AG04449 (cell line): ENCODE measurements at regions not wholly inside any gene's neighbourhood (a gene's known extent, or its start where the extent isn't known, plus 50 kb on each side); places are given as distances from the start of the nearest gene placed in this dataset.

Experiments used
- CTCF ChIA-PET: fragments of 350-600 bp; formaldehyde crosslinking; extraction: SDS; loops from one replicate; lab custom pipeline; 2021; ENCODE audit warnings: antibody characterized with exemption; lab: Yijun Ruan, JAX
- POLR2A ChIA-PET: fragments of 400-600, 350-600 bp; formaldehyde crosslinking; extraction: SDS; loops from one replicate; lab custom pipeline; 2020; ENCODE audit warnings: antibody characterized with exemption, inconsistent platforms; lab: Yijun Ruan, JAX
- DNase-seq: peaks from one replicate; pipeline ENCODE4 v3.0.0-alpha.2; 2010; ENCODE audit warnings: low read depth, low spot score
- H3K4me3 ChIP-seq: 2 replicates; pipeline ENCODE4 v1.5.1; 2011; ENCODE audit warnings: low read depth, mild to moderate bottlenecking, control low read depth, low read length
- TF ChIP-seq, protein P1 (sequence below): IDR thresholded peaks from one replicate; pipeline ENCODE4 v1.5.1; 2011; ENCODE audit warnings: mild to moderate bottlenecking, moderate library complexity, low read length, control low read depth, inconsistent platforms; ENCODE audit not compliant: insufficient read depth; ENCODE audit errors: missing control alignments

DNA sequence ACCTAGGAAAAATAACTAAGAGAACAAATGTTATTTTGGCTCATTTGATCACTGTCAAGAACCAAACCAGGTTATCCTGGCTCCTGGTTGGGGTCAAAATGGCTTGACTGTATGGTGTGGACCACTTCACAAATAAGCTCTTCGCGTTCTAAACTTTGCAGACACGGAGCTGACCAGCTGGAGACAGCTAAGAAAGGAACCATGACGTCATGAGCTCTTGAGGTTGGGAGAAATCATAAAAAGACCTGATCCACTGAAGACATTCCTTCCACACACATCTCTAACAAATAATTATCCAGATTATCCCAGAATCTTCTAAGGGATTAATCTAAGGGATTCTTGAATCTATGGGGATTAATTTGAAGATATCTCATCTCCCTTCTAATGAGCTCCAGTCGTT is 321.5 kb upstream of the IGF1R start:
- CTCF ChIA-PET = interaction anchor here (1.0 kb wide), 1 partner anchor 15 kb away, joined by 3 read pairs; no protein-coding TSS in a partner anchor
- H3K4me3 ChIP-seq = no peak overlapping the region
- POLR2A ChIA-PET = no interaction called here
- TF ChIP-seq, protein P1, sequence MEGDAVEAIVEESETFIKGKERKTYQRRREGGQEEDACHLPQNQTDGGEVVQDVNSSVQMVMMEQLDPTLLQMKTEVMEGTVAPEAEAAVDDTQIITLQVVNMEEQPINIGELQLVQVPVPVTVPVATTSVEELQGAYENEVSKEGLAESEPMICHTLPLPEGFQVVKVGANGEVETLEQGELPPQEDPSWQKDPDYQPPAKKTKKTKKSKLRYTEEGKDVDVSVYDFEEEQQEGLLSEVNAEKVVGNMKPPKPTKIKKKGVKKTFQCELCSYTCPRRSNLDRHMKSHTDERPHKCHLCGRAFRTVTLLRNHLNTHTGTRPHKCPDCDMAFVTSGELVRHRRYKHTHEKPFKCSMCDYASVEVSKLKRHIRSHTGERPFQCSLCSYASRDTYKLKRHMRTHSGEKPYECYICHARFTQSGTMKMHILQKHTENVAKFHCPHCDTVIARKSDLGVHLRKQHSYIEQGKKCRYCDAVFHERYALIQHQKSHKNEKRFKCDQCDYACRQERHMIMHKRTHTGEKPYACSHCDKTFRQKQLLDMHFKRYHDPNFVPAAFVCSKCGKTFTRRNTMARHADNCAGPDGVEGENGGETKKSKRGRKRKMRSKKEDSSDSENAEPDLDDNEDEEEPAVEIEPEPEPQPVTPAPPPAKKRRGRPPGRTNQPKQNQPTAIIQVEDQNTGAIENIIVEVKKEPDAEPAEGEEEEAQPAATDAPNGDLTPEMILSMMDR = no peak
- no peak for DNase-seq

DNA sequence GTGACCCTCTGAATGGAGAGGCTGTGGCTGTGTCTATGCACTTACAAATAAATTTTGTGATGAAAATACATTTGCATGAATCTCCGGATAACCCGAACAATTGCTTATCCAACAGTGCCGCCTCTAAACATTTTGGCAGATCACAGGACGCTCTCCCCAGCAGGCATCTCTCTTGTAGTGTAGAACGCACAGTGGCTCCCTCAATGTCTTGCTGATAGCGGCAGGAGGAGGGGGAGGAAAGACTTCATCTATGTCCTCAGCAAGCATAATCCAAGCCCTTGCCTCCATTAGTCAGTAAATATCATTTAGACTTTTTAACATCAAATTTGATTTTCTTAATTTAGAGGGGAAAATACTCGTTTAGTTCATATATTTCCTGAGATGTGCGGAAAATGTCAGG is 318.1 kb upstream of the IGF1R start:
- TF ChIP-seq, protein P1 = no peak
- CTCF ChIA-PET = no interaction called here
- DNase-seq = no peak
- POLR2A ChIA-PET = no interaction called here
- no peak overlapping the region for H3K4me3 ChIP-seq

DNA sequence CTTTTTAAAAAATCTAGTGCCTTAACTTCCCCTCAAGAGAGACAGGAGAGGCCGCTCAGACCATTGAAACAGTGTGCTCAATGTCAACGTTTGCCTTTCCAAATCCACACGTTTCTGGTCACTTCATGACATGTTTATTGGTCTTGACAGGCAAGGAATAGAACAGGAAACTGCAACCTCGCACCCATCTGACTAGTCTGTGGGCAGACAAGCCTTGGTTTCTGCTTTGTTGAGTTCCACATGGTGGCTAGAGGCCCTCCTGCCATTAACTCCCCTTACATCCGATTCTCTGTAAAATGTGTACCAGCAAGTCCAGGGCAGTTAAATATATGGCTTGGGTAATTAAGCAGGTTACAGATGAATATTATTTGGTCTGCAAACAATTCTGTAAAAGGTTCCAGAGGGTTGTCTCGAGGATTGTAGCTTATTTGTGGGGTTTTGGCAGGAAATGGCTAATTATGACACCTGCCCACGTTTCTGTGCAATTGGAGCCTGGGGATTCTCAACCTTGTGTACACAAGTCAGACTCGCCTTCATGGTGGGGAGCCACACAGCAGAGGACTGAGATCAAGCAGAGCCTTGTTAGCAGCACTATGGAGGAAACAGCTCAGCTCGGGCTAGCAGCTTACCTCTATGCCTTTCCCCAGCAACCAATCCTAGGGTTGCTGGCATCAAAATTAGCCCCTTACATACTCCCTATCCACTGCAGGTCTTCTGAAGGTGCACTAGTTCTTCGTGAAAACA is 317.5 kb upstream of the IGF1R start:
- POLR2A ChIA-PET = no interaction called here
- CTCF ChIA-PET = no interaction called here
- TF ChIP-seq, protein P1 = no peak
- H3K4me3 ChIP-seq = no peak overlapping the region
- no peak for DNase-seq

DNA sequence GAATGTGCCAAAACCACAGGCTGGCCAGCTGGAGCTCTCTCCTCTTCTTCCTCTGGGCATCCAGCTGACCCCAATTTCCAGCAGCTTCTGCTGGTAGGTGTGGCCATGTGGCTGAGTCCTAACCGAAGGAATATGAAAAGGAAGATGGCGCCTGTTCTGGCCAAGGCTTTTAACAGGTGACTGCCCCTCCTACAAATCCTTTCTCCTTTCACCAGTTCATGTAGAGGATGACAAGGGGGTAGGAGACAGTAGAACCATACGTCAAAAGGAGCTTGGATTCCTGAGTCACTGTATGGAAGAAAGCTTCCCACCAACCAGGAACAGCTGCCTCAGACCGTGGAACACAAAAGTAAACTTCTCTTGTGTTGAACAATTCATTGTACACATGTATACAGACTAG is 316.7 kb upstream of the IGF1R start:
- ChIA-PET CTCF (no interaction called here), POLR2A (no interaction called here)
- no peak overlapping the region for H3K4me3 ChIP-seq
- no peak for DNase-seq
- TF ChIP-seq, protein P1 = no peak

DNA sequence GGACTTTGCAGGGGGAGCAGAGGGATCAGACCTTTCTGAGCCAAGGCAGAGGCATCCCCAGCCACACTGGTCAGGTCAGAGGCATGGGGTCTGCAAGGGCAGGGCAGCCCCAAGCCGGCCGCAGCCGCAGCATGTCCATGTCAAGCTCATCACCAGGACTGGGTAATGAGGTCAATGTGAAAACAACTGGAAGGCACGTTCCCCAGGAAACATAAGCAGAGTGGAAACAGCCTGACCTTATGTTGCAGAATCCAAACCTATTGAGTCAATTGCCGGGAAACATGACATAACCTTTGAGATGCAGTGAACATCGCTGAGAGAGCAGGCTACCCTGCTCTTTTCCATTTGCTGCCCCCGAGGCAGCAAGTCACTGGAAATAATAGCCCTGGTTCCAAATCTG is 315.1 kb upstream of the IGF1R start:
- no peak overlapping the region for H3K4me3 ChIP-seq
- ChIA-PET POLR2A (no interaction called here), CTCF (interaction anchor here (1.5 to 2.0 kb wide), 2 partner anchors 21 to 95 kb away, joined by 5 to 6 read pairs; no protein-coding TSS in a partner anchor)
- DNase-seq = no peak
- TF ChIP-seq, protein P1 = no peak

DNA sequence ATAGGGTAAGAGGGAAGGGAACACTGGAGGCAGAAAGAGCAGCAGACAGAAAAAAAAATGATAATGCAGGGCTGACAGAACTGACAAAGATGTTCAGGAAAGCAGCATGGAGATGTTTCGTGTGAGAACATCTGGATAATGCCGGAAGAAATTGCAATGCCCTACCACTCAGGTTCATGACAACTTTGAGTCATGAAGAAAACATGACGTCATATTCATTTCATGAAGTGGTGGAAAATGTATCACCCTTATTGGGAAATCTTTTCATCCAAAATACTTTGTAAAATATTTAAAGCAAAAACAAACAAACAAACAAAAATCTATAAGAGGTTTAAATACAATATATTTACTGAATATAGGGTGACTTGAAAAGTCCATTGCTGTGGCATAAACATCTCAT is 305.4 kb upstream of the IGF1R start:
- CTCF ChIA-PET = no interaction called here
- TF ChIP-seq, protein P1 = no peak
- no peak for DNase-seq
- H3K4me3 ChIP-seq = no peak overlapping the region
- POLR2A ChIA-PET = no interaction called here
